SU-DHL-6 (cell line): ENCODE measurements at regions not wholly inside any gene's neighbourhood (a gene's known extent, or its start where the extent isn't known, plus 50 kb on each side); places are given as distances from the start of the nearest gene placed in this dataset.

Source experiments
- CTCF ChIP-seq: fragments of 200-600 bp; sonication (generic); IDR thresholded peaks from one replicate; pipeline ENCODE4 v1.5.1; 2017; ENCODE audit warnings: antibody characterized with exemption, mild to moderate bottlenecking, low read length, moderate library complexity; ENCODE audit not compliant: insufficient read depth, poor library complexity, severe bottlenecking
- EZH2phosphoT487 ChIP-seq: fragments of 200-600 bp; sonication (generic), shearing (Covaris generic); conservative IDR thresholded peaks from 2 replicates; pipeline ENCODE4 v1.6.1; 2018; ENCODE audit warnings: mild to moderate bottlenecking, antibody characterized with exemption, low read length, moderate library complexity, mixed read lengths

GRCh38 chr6:6840831-6841291 is 252.3 kb downstream of the LY86 start:
- TF ChIP-seq CTCF (no peak), EZH2phosphoT487 (no peak)
